ENCODE measurements at regions not wholly inside any gene's neighbourhood (a gene's known extent, or its start where the extent isn't known, plus 50 kb on each side); places are given as distances from the start of the nearest gene placed in this dataset.

DNA sequence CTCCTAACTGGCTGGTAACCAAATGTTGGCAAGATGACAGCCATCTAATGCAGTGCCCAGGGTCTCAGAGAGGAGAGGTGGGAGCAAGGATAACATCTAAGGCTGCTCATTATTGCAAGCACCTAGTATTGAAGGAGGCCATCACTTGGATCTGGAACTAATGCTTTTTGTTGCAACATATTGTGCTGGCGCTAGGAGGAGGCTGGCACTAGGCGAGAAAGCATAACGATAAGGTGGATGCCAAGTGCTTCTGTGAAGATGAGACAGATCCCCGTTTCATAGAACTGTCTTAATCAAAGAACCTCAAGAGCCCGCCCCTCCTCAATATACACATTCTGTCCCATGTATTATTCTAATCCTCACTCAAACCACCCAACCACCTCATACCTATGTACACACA, 774.0 kb downstream of the VRK1 start:
- H4K20me1 ChIP-seq (ENCODE audit: insufficient read depth, low read length): no peaks in the 10 kb centered on the region
- no peak for DNase-seq
- H2AFZ ChIP-seq (replicated peaks; ENCODE audit: low read length, poor library complexity): no peak overlapping the region
- H4K8ac ChIP-seq (ENCODE audit: low read depth in 2 of 2, low read length in 2 of 2): no peak overlapping the region
- intact Hi-C loops (cut with micrococcal nuclease) (no loop called here), dilution Hi-C loops (cut with HindIII; ENCODE audit: low sequenced_read_pairs, unreplicated experiment) (no loop called here), in situ Hi-C loops (cut with MboI; ENCODE audit: low sequenced_read_pairs) (no loop called here)
- no peak overlapping the region for H2AK5ac ChIP-seq (ENCODE audit: low read depth, low read length)
- no peak overlapping the region for H4K5ac ChIP-seq (ENCODE audit: low read depth, low read length)
- H3K4ac ChIP-seq (ENCODE audit: low read depth, low read length): no peak overlapping the region
- TF ChIP-seq CHD1 (IDR thresholded peaks at IDR 0.05; ENCODE audit: low read depth, low read length) (no peak), MXI1 (IDR thresholded peaks at IDR 0.05; ENCODE audit: borderline replicate concordance, low read depth, low read length) (no peak), MAFK (IDR thresholded peaks at IDR 0.05; ENCODE audit: low read depth, low read length) (no peak), BHLHE40 (IDR thresholded peaks at IDR 0.05; ENCODE audit: low read depth, low read length) (no peak), RCOR1 (IDR thresholded peaks at IDR 0.05; ENCODE audit: insufficient replicate concordance, low read length) (no peak), RFX5 (IDR thresholded peaks at IDR 0.05; ENCODE audit: low read depth, low read length) (no peak), FOS (IDR thresholded peaks at IDR 0.05; ENCODE audit: low read depth, low read length) (no peak), USF2 (IDR thresholded peaks at IDR 0.05; ENCODE audit: low read depth, low read length) (no peak), NFE2L2 (IDR thresholded peaks at IDR 0.05; ENCODE audit: low read depth, low read length) (no peak), POLR2A (IDR thresholded peaks at IDR 0.05; ENCODE audit: low read depth, low read length) (no peak), MAZ (IDR thresholded peaks at IDR 0.05; ENCODE audit: borderline replicate concordance, low read depth, low read length) (no peak), RAD21 (IDR thresholded peaks at IDR 0.05; ENCODE audit: low read length) (no peak), SMC3 (IDR thresholded peaks at IDR 0.05; ENCODE audit: low read depth, low read length) (no peak), CTCF (conservative IDR thresholded peaks at IDR 0.05; ENCODE audit: low read depth, low read length) (no peak), CEBPB (IDR thresholded peaks at IDR 0.05; ENCODE audit: low read depth, low read length) (no peak)
- TF ChIP-seq, protein P1, sequence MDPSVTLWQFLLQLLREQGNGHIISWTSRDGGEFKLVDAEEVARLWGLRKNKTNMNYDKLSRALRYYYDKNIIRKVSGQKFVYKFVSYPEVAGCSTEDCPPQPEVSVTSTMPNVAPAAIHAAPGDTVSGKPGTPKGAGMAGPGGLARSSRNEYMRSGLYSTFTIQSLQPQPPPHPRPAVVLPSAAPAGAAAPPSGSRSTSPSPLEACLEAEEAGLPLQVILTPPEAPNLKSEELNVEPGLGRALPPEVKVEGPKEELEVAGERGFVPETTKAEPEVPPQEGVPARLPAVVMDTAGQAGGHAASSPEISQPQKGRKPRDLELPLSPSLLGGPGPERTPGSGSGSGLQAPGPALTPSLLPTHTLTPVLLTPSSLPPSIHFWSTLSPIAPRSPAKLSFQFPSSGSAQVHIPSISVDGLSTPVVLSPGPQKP (IDR thresholded peaks at IDR 0.05; ENCODE audit: borderline replicate concordance, low read depth, low read length): no peak
- no peak overlapping the region for H3K18ac ChIP-seq (ENCODE audit: low read depth, low read length)
- 15% methylated on average over 2 of the region's 5 CpGs; no CpG with 5 or more reads in 1 of the 2 experiments for WGBS, 2 experiments (ENCODE audit: extremely low coverage in 2 of 2, insufficient read length in 1 of 2)
- H3K4me2 ChIP-seq (ENCODE audit: low read depth, low read length): no peak overlapping the region
- H4K91ac ChIP-seq (ENCODE audit: insufficient read depth, low read depth, low read length): no peak overlapping the region
- no peak overlapping the region for H3K14ac ChIP-seq (replicated peaks; ENCODE audit: low read depth, low read length)
- POLR2A ChIA-PET (ENCODE audit: unreplicated experiment): no interaction called here
- no peak overlapping the region for H3K9ac ChIP-seq (ENCODE audit: low read depth, low read length)
- H3K79me1 ChIP-seq (ENCODE audit: low read depth in 1 of 2, low read length in 2 of 2): no peaks in the 10 kb centered on the region
- no peak overlapping the region for H2BK15ac ChIP-seq (ENCODE audit: low read depth, low read length)
- no peak overlapping the region for H3K56ac ChIP-seq (ENCODE audit: extremely low read depth, insufficient read depth, low read length)
- no peak for ATAC-seq (ENCODE audit: low read depth)
- H3K4me1 ChIP-seq (ENCODE audit: control insufficient read depth, insufficient read depth, low read length): no peaks in the 10 kb centered on the region
- no TSS peak for BruUV-seq (replicated peaks)
- H2BK120ac ChIP-seq (ENCODE audit: low read depth, low read length): no peak overlapping the region
- H3K9me1 ChIP-seq (ENCODE audit: insufficient read depth, low read length): no peaks in the 10 kb centered on the region
- no peak overlapping the region for H3K27ac ChIP-seq (ENCODE audit: insufficient read depth, low read length)
- H3K23ac ChIP-seq (ENCODE audit: low read depth, low read length): no peak overlapping the region
- H3K4me3 ChIP-seq (ENCODE audit: insufficient read depth, low read depth, low read length): no peak overlapping the region
- H3K27me3 ChIP-seq (ENCODE audit: control insufficient read depth, insufficient read depth, low read length): no peaks in the 10 kb centered on the region
- H2AK9ac ChIP-seq (replicated peaks; ENCODE audit: low read depth, low read length, poor library complexity): no peak overlapping the region
- H3K36me3 ChIP-seq (ENCODE audit: control insufficient read depth, insufficient read depth, low read length): no peaks in the 10 kb centered on the region
- peaks cover 31% of the 10 kb centered on the region for H3K9me3 ChIP-seq (ENCODE audit: control insufficient read depth, insufficient read depth, low read length)
- H2BK5ac ChIP-seq (ENCODE audit: low read depth, low read length, poor library complexity, severe bottlenecking): no peak overlapping the region
- CTCF ChIA-PET: no interaction called here
- H2BK20ac ChIP-seq (ENCODE audit: low read depth, low read length): no peak overlapping the region

Measured in IMR-90 (cell line).